WI38 (cell line): ENCODE measurements at regions not wholly inside any gene's neighbourhood (a gene's known extent, or its start where the extent isn't known, plus 50 kb on each side); places are given as distances from the start of the nearest gene placed in this dataset.

Source experiments
- H3K4me3 ChIP-seq: 2 replicates; pipeline ENCODE4 v1.5.1; 2011; ENCODE audit warnings: low read depth, mild to moderate bottlenecking, control low read depth, low read length
- TF ChIP-seq, protein P1 (sequence below): IDR thresholded peaks from 2 replicates; pipeline ENCODE4 v1.5.1; 2012; ENCODE audit warnings: low read depth, mild to moderate bottlenecking, control low read depth, low read length

DNA sequence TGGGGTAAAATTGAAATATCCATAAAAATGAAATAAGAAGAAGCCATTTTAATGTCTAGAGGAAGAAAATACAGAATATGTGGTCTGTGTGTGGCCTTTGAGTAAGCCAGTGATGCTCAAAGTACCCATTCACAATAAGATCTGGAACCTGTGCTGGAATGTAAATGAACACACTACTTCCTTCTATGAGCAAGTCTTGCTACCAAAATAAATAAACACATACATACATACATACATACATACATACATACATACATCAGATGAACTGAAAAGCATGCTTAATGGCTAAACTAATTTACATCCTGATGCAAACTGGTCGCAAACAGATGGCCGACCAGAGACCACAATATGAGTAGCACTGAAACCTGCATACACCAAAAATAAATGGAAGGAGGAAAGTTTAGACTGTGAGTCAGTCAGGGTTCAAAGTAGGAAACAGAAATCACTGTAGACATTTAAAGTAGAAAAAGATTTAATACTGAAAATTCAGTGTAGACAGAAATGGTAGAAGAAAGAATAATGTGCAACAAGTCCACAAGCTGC is 317.6 kb downstream of the CAAP1 start:
- no peak overlapping the region for H3K4me3 ChIP-seq
- TF ChIP-seq, protein P1, sequence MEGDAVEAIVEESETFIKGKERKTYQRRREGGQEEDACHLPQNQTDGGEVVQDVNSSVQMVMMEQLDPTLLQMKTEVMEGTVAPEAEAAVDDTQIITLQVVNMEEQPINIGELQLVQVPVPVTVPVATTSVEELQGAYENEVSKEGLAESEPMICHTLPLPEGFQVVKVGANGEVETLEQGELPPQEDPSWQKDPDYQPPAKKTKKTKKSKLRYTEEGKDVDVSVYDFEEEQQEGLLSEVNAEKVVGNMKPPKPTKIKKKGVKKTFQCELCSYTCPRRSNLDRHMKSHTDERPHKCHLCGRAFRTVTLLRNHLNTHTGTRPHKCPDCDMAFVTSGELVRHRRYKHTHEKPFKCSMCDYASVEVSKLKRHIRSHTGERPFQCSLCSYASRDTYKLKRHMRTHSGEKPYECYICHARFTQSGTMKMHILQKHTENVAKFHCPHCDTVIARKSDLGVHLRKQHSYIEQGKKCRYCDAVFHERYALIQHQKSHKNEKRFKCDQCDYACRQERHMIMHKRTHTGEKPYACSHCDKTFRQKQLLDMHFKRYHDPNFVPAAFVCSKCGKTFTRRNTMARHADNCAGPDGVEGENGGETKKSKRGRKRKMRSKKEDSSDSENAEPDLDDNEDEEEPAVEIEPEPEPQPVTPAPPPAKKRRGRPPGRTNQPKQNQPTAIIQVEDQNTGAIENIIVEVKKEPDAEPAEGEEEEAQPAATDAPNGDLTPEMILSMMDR = no peak

DNA sequence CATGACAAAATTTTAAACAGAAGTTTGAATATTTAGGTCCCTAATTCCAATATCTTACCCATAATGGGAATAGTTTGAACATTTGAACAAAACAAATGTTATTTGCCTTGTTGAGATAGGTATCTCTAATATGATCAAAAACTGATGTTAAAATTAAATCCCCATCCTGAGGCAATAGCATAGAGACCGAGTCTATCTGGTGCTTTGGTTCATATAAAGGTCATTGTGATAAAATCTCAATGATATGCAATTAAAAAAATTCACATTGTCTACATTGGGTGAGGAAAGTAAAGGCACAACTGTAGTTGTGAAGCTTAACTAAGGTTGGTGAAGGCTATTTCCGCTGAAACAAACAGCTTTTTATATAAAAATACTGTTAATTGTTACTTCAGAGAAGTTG is 318.3 kb downstream of the CAAP1 start:
- no peak overlapping the region for H3K4me3 ChIP-seq
- TF ChIP-seq, protein P1 = no peak

DNA sequence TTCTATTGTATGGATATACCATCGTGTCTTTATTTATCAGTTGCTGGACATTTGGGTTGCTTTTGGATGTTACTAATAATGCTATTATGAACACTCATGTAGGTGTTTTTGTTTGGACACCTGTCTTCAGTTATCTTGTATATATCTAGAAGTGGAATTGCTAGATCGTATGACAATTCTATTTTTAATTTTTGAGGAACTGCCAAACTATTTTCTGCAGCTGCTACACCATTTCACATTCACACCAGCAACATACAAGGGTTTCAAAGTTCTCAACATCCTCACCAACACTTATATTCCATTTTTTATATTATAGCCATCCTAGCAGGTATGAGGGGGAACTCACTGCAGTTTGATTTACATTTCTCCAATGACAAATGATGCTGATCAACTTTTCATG is 324.6 kb downstream of the CAAP1 start:
- no peak overlapping the region for H3K4me3 ChIP-seq
- TF ChIP-seq, protein P1 = no peak

DNA sequence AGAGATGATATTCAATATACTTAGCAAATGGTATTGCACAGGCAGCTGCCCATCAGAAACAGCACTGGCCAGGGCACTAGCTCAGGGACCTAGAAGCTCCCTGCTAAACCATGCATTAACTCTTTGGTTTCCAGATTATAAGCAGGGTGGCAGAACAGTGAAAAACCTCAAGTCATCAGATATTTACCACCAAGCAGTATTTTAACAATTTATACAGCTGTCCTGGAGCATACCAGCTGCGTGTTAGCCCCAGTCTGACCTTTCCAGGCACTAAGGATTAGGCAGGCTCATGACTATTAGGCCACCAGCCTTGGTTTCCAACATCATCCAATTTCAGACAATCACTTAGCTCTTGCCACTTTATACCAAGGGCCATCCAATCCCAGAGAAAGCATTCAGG is 326.5 kb downstream of the CAAP1 start:
- H3K4me3 ChIP-seq = no peak overlapping the region
- TF ChIP-seq, protein P1 = no peak

DNA sequence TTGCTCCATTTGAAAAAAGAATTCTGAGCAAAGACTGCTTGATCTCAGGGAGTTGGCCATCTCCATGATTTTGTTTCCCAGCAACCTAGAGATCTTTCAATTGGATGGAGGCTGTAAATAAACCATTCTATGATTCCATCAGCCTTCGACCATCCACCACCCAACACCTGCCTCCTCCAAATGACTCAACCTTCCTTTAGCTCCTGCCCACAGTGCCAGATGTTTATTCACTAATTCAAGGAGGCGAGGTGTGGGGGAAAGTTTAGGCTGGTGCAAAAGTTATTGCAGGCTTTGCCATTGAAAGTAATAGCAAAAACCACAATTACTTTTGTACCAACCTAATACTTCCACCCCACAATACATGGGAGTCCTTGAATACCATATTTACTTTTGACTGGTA is 327.5 kb downstream of the CAAP1 start:
- H3K4me3 ChIP-seq = no peak overlapping the region
- TF ChIP-seq, protein P1 = no peak

DNA sequence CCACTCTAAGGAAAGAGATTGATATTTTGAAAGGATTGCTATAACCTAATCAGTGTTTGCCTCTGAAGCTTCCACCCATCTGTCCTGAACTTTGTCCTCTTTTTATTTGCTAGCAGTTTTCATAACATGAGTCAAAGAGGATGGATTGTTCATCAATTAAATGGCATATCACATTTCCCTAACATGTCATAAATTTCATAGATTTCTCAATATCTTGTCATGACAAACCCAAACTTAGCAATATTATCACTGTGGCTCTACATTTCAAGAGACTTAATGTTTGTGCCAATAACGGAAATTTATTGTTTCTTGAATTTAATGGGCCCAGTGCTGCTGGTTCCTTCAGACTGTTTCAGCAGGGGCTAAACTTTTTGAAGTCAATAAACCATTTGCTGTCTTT is 330.3 kb downstream of the CAAP1 start:
- TF ChIP-seq, protein P1 = no peak
- no peak overlapping the region for H3K4me3 ChIP-seq

DNA sequence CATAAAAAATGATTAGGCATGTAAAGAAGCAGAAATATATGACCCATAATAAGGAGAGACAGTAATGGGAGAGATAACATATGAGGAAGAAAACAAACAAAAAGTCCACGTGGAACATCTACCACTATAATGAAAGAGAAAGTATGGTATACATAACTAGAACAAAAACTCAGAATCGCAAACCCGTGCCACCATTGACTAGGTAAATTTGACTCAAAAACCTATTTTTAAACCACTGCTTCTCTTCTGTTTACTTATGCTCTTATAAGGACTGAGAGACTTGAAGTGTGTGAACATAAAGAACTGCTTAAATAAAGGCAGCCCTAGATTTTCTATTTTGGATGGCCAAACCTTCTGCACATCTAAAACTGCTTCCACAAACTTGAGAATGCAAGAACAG is 330.7 kb downstream of the CAAP1 start:
- TF ChIP-seq, protein P1 = no peak
- no peak overlapping the region for H3K4me3 ChIP-seq
